ENCODE measurements at regions not wholly inside any gene's neighbourhood (a gene's known extent, or its start where the extent isn't known, plus 50 kb on each side); places are given as distances from the start of the nearest gene placed in this dataset.

DNA sequence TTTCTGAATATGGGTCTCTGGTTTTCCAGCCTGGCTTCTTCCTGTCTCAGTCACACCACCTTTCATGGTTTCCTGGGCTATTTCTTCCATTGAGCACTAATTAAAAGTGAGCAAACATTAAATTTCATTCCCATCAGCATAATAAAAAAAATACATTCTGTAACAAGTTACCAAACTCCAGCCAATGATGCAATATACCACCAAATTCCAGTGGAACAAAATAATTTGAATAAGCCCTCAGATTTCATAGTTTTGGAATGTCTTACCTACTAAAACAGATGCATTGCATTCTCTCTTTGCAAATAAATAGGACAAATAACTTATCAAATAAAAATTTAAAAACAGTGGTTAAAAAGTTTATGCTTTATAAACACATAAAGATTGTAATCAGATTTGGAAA is 97.8 kb upstream of the PRDM1 start:
- no peak for TF ChIP-seq POLR2A (IDR thresholded peaks at IDR 0.05; ENCODE audit: low read depth, low read length)
- no peak for TF ChIP-seq POLR2AphosphoS5 (IDR thresholded peaks at IDR 0.05; ENCODE audit: low read depth, low read length)

Data from GM12892 (cell line).